SJSA1 (cell line): ENCODE measurements at regions not wholly inside any gene's neighbourhood (a gene's known extent, or its start where the extent isn't known, plus 50 kb on each side); places are given as distances from the start of the nearest gene placed in this dataset.

Source experiments
- DNase-seq, 2 experiments: peaks; one replicate each; pipeline ENCODE4 v3.0.0-alpha.2; 2015 to 2020; ENCODE audit warnings: low spot score in 2 of 2, low read depth in 1 of 2
- H3K27ac ChIP-seq: fragments of 250-450 bp; sonication (Bioruptor Pico); 2 replicates; pipeline ENCODE4 v1.5.1; 2020; ENCODE audit warnings: mild to moderate bottlenecking, moderate library complexity
- H3K27me3 ChIP-seq: fragments of 250-450 bp; sonication (Bioruptor Pico); replicated peaks from 2 replicates; pipeline ENCODE4 v1.5.1; 2020; ENCODE audit warnings: mild to moderate bottlenecking, moderate library complexity
- H3K36me3 ChIP-seq: fragments of 250-450 bp; sonication (Bioruptor Pico); 2 replicates; pipeline ENCODE4 v1.5.1; 2020; ENCODE audit warnings: mild to moderate bottlenecking
- H3K4me1 ChIP-seq: fragments of 250-450 bp; sonication (Bioruptor Pico); replicated peaks from 2 replicates; pipeline ENCODE4 v1.6.1; 2021; ENCODE audit warnings: mild to moderate bottlenecking
- H3K4me3 ChIP-seq: fragments of 250-450 bp; sonication (Bioruptor Pico); 2 replicates; pipeline ENCODE4 v1.5.1; 2020; ENCODE audit warnings: mild to moderate bottlenecking
- H3K9me3 ChIP-seq: fragments of 250-450 bp; sonication (Bioruptor Pico); replicated peaks from 2 replicates; pipeline ENCODE4 v1.5.1; 2020; ENCODE audit warnings: mild to moderate bottlenecking

- Histone ChIP-seq H3K4me1 (peaks cover 19% of the 10 kb centered on the region), H3K36me3 (no peaks in the 10 kb centered on the region), H3K27ac (no peak overlapping the region), H3K9me3 (no peaks in the 10 kb centered on the region), H3K4me3 (no peak overlapping the region), H3K27me3 (no peaks in the 10 kb centered on the region)
- no peak for DNase-seq
Measured at GRCh38 chr20:4609511-4609910, 76.7 kb upstream of the PRNP start.

- Histone ChIP-seq H3K4me3 (no peak overlapping the region), H3K9me3 (no peaks in the 10 kb centered on the region), H3K27ac (no peak overlapping the region), H3K27me3 (no peaks in the 10 kb centered on the region), H3K4me1 (peaks cover 19% of the 10 kb centered on the region), H3K36me3 (no peaks in the 10 kb centered on the region)
- no peak for DNase-seq
Measured at GRCh38 chr20:4608861-4609260, 77.4 kb upstream of the PRNP start.

GRCh38 chr20:4607287-4607713, 79.0 kb upstream of the PRNP start:
- Histone ChIP-seq H3K9me3 (no peaks in the 10 kb centered on the region), H3K4me3 (no peak overlapping the region), H3K4me1 (peaks cover 28% of the 10 kb centered on the region), H3K27me3 (no peaks in the 10 kb centered on the region), H3K27ac (no peak overlapping the region), H3K36me3 (no peaks in the 10 kb centered on the region)
- DNase-seq, result peak; percentile 54 to 65

- Histone ChIP-seq H3K36me3 (no peaks in the 10 kb centered on the region), H3K27me3 (no peaks in the 10 kb centered on the region), H3K4me1 (peaks cover 36% of the 10 kb centered on the region), H3K9me3 (no peaks in the 10 kb centered on the region), H3K27ac (no peak overlapping the region), H3K4me3 (no peak overlapping the region)
- no peak for DNase-seq
Measured at GRCh38 chr20:4606051-4606450, 80.2 kb upstream of the PRNP start.

- Histone ChIP-seq H3K9me3 (no peaks in the 10 kb centered on the region), H3K27me3 (no peaks in the 10 kb centered on the region), H3K36me3 (no peaks in the 10 kb centered on the region), H3K27ac (no peak overlapping the region), H3K4me3 (no peak overlapping the region), H3K4me1 (peaks cover 36% of the 10 kb centered on the region)
- DNase-seq, result no peak
Measured at GRCh38 chr20:4605166-4605565, 81.1 kb upstream of the PRNP start.

GRCh38 chr20:4604580-4604979, 81.7 kb upstream of the PRNP start:
- H3K36me3 ChIP-seq, result no peaks in the 10 kb centered on the region
- no peak overlapping the region for H3K4me3 ChIP-seq
- H3K27me3 ChIP-seq, result no peaks in the 10 kb centered on the region
- H3K27ac ChIP-seq, result no peak overlapping the region
- H3K9me3 ChIP-seq, result no peaks in the 10 kb centered on the region
- DNase-seq, result no peak
- peaks cover 36% of the 10 kb centered on the region for H3K4me1 ChIP-seq

- Histone ChIP-seq H3K36me3 (no peaks in the 10 kb centered on the region), H3K4me3 (no peak overlapping the region), H3K4me1 (peaks cover 36% of the 10 kb centered on the region), H3K27ac (peak overlapping the region; percentile 22; the same call in 1 of the 2 replicates), H3K27me3 (no peaks in the 10 kb centered on the region), H3K9me3 (no peaks in the 10 kb centered on the region)
- peak in 1 of 2 experiments; percentile 72 for DNase-seq
Measured at GRCh38 chr20:4603724-4604123, 82.5 kb upstream of the PRNP start.

GRCh38 chr20:4602297-4602631, 84.0 kb upstream of the PRNP start:
- no peaks in the 10 kb centered on the region for H3K36me3 ChIP-seq
- peaks cover 36% of the 10 kb centered on the region for H3K4me1 ChIP-seq
- no peak overlapping the region for H3K4me3 ChIP-seq
- DNase-seq, result no peak
- H3K27me3 ChIP-seq, result no peaks in the 10 kb centered on the region
- H3K27ac ChIP-seq, result no peak overlapping the region
- H3K9me3 ChIP-seq, result no peaks in the 10 kb centered on the region

- no peaks in the 10 kb centered on the region for H3K9me3 ChIP-seq
- H3K27ac ChIP-seq, result no peak overlapping the region
- H3K27me3 ChIP-seq, result no peaks in the 10 kb centered on the region
- H3K4me3 ChIP-seq, result no peak overlapping the region
- peak in 1 of 2 experiments; percentile 58 for DNase-seq
- H3K36me3 ChIP-seq, result no peaks in the 10 kb centered on the region
- peaks cover 36% of the 10 kb centered on the region for H3K4me1 ChIP-seq
Measured at GRCh38 chr20:4601630-4602296, 84.5 kb upstream of the PRNP start.

GRCh38 chr20:4600308-4601014, 85.8 kb upstream of the PRNP start:
- Histone ChIP-seq H3K36me3 (no peaks in the 10 kb centered on the region), H3K27ac (no peak overlapping the region), H3K4me3 (no peak overlapping the region), H3K27me3 (no peaks in the 10 kb centered on the region), H3K9me3 (no peaks in the 10 kb centered on the region), H3K4me1 (peaks cover 33% of the 10 kb centered on the region)
- DNase-seq, result no peak

- H3K4me1 ChIP-seq, result peaks cover 17% of the 10 kb centered on the region
- no peaks in the 10 kb centered on the region for H3K36me3 ChIP-seq
- no peaks in the 10 kb centered on the region for H3K9me3 ChIP-seq
- H3K4me3 ChIP-seq, result no peak overlapping the region
- no peaks in the 10 kb centered on the region for H3K27me3 ChIP-seq
- DNase-seq, result no peak
- H3K27ac ChIP-seq, result no peak overlapping the region
Measured at GRCh38 chr20:4597215-4597614, 89.0 kb upstream of the PRNP start.

GRCh38 chr20:4593149-4593525, 93.1 kb upstream of the PRNP start:
- no peak overlapping the region for H3K27ac ChIP-seq
- no peaks in the 10 kb centered on the region for H3K9me3 ChIP-seq
- H3K4me3 ChIP-seq, result no peak overlapping the region
- no peaks in the 10 kb centered on the region for H3K27me3 ChIP-seq
- peaks cover 15% of the 10 kb centered on the region for H3K4me1 ChIP-seq
- DNase-seq, result no peak
- H3K36me3 ChIP-seq, result no peaks in the 10 kb centered on the region

GRCh38 chr20:4592316-4593148, 93.7 kb upstream of the PRNP start:
- Histone ChIP-seq H3K27ac (peak overlapping the region; percentile 55), H3K4me1 (peaks cover 15% of the 10 kb centered on the region), H3K27me3 (no peaks in the 10 kb centered on the region), H3K4me3 (peak overlapping the region; percentile 37), H3K9me3 (no peaks in the 10 kb centered on the region), H3K36me3 (no peaks in the 10 kb centered on the region)
- DNase-seq, result peak; percentile 60 to 73

GRCh38 chr20:4591975-4592315, 94.3 kb upstream of the PRNP start:
- peaks cover 15% of the 10 kb centered on the region for H3K4me1 ChIP-seq
- no peak overlapping the region for H3K27ac ChIP-seq
- H3K36me3 ChIP-seq, result no peaks in the 10 kb centered on the region
- DNase-seq, result no peak
- H3K4me3 ChIP-seq, result no peak overlapping the region
- no peaks in the 10 kb centered on the region for H3K9me3 ChIP-seq
- no peaks in the 10 kb centered on the region for H3K27me3 ChIP-seq
